NCI-H345 (cell line): ENCODE measurements at regions not wholly inside any gene's neighbourhood (a gene's known extent, or its start where the extent isn't known, plus 50 kb on each side); places are given as distances from the start of the nearest gene placed in this dataset.
"Not testable (repeated sequence)": the region's sequence is repeated elsewhere in the genome, so short reads cannot be mapped to it uniquely, and the experiment has no call there.

Source experiments
- DNase-seq: peaks from one replicate; lab custom pipeline; 2025; lab: John Stamatoyannopoulos, UW

- DNase-seq, result no peak
Measured at GRCh38 chr1:91605566-91605965, 104.9 kb downstream of the CDC7 start.

DNA sequence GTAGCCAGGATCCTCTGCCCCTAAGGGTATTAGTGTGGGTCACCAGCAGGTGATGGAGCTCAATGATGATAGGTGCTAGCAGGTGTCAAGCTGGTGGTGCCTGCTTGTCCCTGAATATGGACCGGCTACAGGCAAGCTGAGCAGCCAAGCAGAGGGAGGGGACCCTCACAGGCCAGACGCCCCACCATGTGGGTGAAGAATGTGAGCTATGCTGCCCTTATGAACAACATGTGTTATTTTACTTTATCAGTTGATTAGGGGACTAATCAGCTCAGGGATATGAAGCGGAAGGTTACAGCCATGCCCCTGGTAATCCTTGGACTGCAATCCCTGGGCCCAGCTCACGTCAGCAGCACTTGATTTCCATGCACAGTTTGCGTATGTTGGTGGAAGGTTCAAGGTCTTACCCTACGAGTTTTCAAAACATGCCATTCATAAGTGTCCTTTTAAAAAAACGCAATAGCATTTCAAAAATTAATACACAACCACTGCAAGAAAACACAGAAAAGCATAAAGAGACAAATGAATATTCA, 106.0 kb downstream of the CDC7 start:
- no peak for DNase-seq

DNA sequence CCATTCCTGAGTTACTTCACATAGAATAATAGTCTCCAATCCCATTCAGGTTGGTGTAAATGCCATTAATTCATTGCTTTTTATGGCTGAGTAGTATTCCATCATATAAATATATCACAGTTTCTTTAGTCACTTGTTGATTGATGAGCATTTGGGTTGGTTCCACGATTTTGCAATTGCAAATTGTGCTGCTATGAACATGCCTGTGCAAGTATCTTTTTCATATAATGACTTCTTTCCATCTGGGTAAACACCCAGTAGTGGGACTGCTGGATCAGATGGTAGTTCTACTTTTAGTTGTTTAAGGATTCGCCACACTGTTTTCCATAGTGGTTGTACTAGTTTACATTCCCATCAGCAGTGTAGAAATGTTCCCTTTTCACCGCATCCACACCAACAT, 107.0 kb downstream of the CDC7 start:
- not testable (repeated sequence) for DNase-seq

DNA sequence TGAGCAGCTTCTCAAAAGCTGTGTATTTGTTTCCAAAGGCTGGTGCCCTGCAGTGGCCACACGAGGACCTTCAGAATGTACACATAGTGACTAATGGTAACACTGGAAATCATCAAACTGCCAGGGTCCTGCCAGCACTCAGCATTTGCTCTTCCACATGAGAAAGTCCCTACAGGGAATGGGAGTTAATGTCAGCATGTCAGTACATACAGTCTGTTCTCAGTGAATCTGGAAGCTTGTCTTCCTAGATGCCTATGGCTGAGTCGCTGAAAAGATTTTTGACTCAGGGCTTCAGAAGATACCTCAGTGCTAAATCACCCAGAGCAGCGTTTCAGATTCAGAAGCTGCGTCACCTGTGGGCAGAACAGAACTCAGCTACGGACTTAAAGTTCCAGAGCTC, 108.2 kb downstream of the CDC7 start:
- no peak for DNase-seq

DNA sequence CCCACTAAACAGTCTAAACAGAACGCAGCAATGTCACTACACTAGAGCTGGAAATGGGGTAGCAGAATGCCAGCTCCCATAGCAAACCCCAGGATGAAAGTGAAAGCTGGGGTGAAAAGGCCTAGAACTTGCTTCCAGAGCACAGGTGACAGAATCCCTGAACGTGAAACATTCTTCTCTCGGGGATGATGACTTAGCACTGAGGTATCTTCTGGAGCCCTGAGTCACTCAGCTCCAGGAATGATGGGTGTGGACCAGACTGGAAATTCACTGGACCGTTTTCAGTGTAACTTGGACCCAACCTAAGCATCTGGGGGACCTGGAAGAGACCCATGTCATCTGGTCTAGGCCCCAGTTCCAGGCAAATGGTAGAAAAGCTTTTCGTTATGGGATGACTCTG, 108.9 kb downstream of the CDC7 start:
- DNase-seq, result no peak

GRCh38 chr1:91610102-91610501, 109.5 kb downstream of the CDC7 start:
- DNase-seq, result no peak

- DNase-seq, result no peak
Measured at GRCh38 chr1:91610789-91611188, 110.1 kb downstream of the CDC7 start.

DNA sequence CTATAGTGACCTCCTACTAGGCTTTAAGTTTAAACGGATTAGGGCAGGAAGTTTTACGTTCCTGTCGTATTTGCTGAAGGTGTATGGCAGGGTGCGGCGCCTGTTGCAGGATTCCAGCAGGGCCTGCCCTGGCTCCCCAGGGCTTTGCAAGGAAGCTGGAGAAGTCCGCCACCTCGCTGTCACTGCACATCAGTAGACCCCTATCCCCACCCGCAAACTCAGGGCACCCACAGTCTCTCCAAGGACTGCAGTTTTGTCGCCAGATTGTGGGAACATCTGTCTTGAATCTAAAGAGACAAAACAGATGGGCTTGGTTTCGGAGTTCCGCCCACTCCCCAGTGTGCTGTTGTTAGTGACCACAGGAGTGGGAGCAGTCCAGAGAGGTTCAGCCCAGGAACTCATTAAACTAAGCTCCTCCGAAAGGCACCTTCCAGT, 110.8 kb downstream of the CDC7 start:
- no peak for DNase-seq

GRCh38 chr1:91613595-91613994, 112.9 kb downstream of the CDC7 start:
- DNase-seq, result no peak

- DNase-seq, result no peak
Measured at GRCh38 chr1:91616712-91617111, 116.1 kb downstream of the CDC7 start.

DNA sequence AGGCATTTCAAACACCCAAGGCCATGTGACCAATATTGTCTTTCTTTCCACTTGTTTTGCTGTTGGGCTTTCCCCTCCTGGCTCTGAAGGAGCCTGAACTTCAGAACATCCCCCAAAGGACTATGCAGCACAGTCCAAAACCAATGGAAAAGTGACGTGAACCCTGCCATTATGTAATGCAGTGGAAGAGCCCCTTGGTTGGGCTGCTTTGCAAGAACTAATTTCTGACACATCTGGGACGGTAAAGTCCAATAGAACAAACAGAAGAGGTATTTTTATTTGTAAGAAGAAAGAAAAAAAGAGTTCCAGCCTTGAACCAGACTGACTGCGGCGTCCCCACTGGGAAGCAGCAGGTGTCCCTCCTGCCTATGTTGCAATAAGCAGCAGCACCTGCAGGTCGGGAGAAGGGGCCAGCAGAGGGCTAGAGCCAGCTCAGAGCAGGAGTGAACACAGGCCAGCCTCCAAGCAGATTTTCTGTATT, 116.7 kb downstream of the CDC7 start:
- peak; percentile 57 for DNase-seq

- no peak for DNase-seq
Measured at GRCh38 chr1:91619881-91620280, 119.2 kb downstream of the CDC7 start.

- no peak for DNase-seq
Measured at GRCh38 chr1:91621360-91621759, 120.7 kb downstream of the CDC7 start.

DNA sequence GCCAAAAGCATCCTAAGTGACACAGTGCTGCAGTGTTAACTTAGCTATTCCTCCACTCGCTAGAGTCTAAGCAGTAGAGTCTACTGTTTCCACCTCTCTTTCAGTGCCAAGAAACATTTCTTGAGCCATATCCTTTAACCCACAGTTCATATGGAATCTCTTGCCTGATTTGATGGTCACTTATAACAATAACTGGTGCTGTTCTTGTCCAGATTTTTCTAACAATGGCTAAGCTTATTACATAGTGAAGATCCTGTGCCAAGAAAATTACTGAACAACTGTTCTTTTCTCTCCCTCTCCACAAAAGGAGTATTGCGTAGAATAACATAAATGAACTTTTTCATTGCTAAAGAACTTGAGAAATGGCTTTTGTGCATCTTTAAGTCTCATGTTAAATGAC, 121.3 kb downstream of the CDC7 start:
- DNase-seq, result no peak

DNA sequence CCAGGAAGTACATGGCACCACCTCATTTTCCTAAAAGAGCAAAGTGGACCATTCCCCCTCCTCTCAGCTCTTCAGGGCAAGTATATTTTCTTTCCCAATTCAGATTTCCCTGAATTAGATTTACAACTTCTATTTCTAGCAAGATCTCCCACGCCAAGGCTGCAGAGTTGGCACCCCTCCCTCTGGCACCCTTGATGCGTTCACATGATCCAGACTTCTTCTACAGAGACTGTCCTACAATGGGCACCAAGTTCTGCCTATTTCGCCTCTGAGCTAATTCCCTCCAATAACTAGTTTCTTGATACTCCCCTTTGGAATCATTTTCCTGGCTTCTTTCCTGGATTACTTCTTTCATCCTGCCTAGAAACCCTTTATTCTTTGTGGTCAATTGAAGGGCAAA, 122.0 kb downstream of the CDC7 start:
- DNase-seq, result no peak

DNA sequence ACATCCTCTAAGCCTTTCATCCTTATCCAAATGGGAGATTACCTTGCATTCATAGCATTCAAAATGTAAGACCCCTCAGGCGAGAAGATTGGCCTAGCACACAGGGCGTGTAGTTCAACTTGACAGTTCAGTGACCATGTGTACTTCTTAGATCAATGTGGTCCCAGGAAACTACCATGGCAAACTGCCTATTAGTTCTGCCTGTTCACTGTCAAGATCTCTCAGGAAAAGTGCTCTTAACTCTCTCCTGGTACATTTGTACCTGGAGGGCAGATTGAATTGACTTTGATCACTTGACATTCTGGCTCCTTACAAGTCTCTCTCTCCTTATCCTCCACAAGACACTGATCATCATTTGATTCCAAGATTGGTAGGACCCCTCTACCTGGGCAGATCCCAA, 122.4 kb downstream of the CDC7 start:
- no peak for DNase-seq

DNA sequence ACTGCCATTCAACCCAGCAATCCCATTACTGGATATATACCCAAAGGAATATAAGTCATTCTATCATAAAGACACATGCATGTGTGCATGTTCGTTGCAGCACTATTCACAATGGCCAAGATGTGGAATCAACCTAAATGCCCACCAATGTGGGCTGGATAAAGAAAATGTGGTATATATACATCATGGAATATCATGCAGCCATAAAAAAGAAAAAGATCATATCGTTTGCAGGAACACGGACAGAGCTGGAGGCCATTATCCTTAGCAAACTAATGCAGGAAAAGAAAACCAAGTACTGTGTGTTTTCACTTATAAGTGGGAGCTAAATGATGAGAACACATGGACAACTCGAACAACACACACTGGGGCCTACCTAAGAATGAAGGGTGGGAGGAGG, 123.7 kb downstream of the CDC7 start:
- no peak for DNase-seq
